ENCODE measurements at regions not wholly inside any gene's neighbourhood (a gene's known extent, or its start where the extent isn't known, plus 50 kb on each side); places are given as distances from the start of the nearest gene placed in this dataset.

DNA sequence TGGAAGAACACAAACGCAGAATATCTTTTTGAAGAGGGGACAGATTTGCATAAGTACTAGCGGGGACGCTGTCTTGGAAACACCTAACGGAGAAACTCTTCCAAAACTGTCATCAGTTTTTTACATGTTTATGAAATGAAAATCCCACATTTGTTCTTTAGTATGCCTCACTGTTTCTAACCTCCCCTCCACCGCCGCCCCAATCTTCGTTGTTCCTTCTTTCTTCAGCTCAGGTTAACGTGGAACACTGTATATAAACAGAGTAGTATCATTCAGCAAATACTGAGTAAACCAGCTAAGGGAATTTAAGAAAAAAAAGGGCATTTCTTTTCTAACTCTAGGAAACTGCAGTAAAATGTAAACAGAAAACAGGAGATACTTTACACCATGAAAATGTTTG is 2345.6 kb downstream of the PCDH7 start:
- no peaks in the 10 kb centered on the region for H3K9me3 ChIP-seq (ENCODE audit: low read depth, low read length, poor library complexity, severe bottlenecking)
- H3K27ac ChIP-seq (ENCODE audit: low read depth, low read length, poor library complexity, severe bottlenecking): no peak overlapping the region
- H3K4me3 ChIP-seq (ENCODE audit: low read depth, low read length, poor library complexity, severe bottlenecking): no peak overlapping the region
- BruUV-seq (replicated peaks): no TSS peak
- TF ChIP-seq, protein P1, sequence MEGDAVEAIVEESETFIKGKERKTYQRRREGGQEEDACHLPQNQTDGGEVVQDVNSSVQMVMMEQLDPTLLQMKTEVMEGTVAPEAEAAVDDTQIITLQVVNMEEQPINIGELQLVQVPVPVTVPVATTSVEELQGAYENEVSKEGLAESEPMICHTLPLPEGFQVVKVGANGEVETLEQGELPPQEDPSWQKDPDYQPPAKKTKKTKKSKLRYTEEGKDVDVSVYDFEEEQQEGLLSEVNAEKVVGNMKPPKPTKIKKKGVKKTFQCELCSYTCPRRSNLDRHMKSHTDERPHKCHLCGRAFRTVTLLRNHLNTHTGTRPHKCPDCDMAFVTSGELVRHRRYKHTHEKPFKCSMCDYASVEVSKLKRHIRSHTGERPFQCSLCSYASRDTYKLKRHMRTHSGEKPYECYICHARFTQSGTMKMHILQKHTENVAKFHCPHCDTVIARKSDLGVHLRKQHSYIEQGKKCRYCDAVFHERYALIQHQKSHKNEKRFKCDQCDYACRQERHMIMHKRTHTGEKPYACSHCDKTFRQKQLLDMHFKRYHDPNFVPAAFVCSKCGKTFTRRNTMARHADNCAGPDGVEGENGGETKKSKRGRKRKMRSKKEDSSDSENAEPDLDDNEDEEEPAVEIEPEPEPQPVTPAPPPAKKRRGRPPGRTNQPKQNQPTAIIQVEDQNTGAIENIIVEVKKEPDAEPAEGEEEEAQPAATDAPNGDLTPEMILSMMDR (conservative IDR thresholded peaks at IDR 0.05; ENCODE audit: low read depth, low read length): no peak
- no peak for TF ChIP-seq EZH2 (IDR thresholded peaks at IDR 0.05; ENCODE audit: borderline replicate concordance, low read depth, low read length, poor library complexity, severe bottlenecking)
- H3K4me1 ChIP-seq (ENCODE audit: insufficient read depth, low read length, poor library complexity, severe bottlenecking): peaks cover 5% of the 10 kb centered on the region
- H3K27me3 ChIP-seq (replicated peaks; ENCODE audit: insufficient read depth, low read depth, low read length, poor library complexity): no peaks in the 10 kb centered on the region
- no peak for DNase-seq (ENCODE audit: low spot score)
- intact Hi-C loops (cut with micrococcal nuclease; ENCODE audit: unreplicated experiment): no loop called here
- ChIA-PET CTCF (no interaction called here), POLR2A (ENCODE audit: low non-redundant PET) (interaction anchor here (0.6 kb wide), 1 partner anchor 49 kb away, joined by 3 read pairs; no protein-coding TSS in a partner anchor)
- no peaks in the 10 kb centered on the region for H3K36me3 ChIP-seq (ENCODE audit: insufficient read depth, low read length, poor library complexity, severe bottlenecking)

DNA sequence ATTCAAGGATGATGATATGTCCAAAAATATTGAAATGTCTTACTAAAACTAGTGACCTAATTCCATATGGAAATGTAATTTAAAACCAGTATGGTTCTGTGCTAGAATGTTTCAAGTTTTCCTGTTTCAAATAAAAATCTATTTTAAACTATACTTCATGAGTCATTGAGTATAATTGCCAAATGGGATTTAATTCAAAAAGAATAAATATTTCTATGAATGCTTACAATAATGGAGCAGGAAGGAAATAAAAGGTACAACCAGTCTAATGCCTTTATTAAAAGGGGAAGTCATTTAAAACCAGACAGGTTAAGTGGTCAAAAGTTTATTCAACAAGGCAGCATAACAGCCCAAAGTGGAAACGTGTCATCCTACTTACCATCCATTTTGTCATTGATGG is 2347.1 kb downstream of the PCDH7 start:
- H3K36me3 ChIP-seq (ENCODE audit: insufficient read depth, low read length, poor library complexity, severe bottlenecking): no peaks in the 10 kb centered on the region
- TF ChIP-seq, protein P1 (conservative IDR thresholded peaks at IDR 0.05; ENCODE audit: low read depth, low read length): no peak
- no peak for TF ChIP-seq EZH2 (IDR thresholded peaks at IDR 0.05; ENCODE audit: borderline replicate concordance, low read depth, low read length, poor library complexity, severe bottlenecking)
- H3K4me3 ChIP-seq (ENCODE audit: low read depth, low read length, poor library complexity, severe bottlenecking): no peak overlapping the region
- DNase-seq (ENCODE audit: low spot score): no peak
- intact Hi-C loops (cut with micrococcal nuclease; ENCODE audit: unreplicated experiment): no loop called here
- POLR2A ChIA-PET (ENCODE audit: low non-redundant PET): no interaction called here
- H3K27me3 ChIP-seq (replicated peaks; ENCODE audit: insufficient read depth, low read depth, low read length, poor library complexity): no peaks in the 10 kb centered on the region
- no peaks in the 10 kb centered on the region for H3K9me3 ChIP-seq (ENCODE audit: low read depth, low read length, poor library complexity, severe bottlenecking)
- H3K27ac ChIP-seq (ENCODE audit: low read depth, low read length, poor library complexity, severe bottlenecking): no peak overlapping the region
- peaks cover 5% of the 10 kb centered on the region for H3K4me1 ChIP-seq (ENCODE audit: insufficient read depth, low read length, poor library complexity, severe bottlenecking)
- CTCF ChIA-PET: no interaction called here
- no TSS peak for BruUV-seq (replicated peaks)

DNA sequence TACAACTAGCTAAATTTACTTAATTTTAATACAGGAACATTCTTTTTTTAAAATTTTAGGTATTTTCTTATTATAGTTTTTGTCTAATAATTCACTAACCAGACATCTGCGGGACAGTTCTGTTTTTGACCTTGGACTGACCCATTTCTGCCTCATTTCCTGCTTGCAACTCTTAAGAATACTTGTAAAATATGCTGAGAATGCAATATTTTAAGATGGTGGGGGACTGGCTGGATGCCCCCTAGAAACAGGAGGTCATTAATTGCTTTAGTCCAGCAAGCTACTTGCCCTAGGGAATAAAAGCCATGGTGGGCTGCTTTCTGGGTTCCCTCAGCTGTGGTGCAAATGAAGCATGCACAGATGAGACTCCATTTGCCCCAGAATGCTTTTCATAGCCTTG is 2348.4 kb downstream of the PCDH7 start:
- intact Hi-C loops (cut with micrococcal nuclease; ENCODE audit: unreplicated experiment): no loop called here
- Histone ChIP-seq H3K27me3 (replicated peaks; ENCODE audit: insufficient read depth, low read depth, low read length, poor library complexity) (no peaks in the 10 kb centered on the region), H3K9me3 (ENCODE audit: low read depth, low read length, poor library complexity, severe bottlenecking) (no peaks in the 10 kb centered on the region), H3K4me1 (ENCODE audit: insufficient read depth, low read length, poor library complexity, severe bottlenecking) (peaks cover under 1% of the 10 kb centered on the region), H3K36me3 (ENCODE audit: insufficient read depth, low read length, poor library complexity, severe bottlenecking) (no peaks in the 10 kb centered on the region), H3K27ac (ENCODE audit: low read depth, low read length, poor library complexity, severe bottlenecking) (no peak overlapping the region), H3K4me3 (ENCODE audit: low read depth, low read length, poor library complexity, severe bottlenecking) (no peak overlapping the region)
- ChIA-PET CTCF (no interaction called here), POLR2A (ENCODE audit: low non-redundant PET) (no interaction called here)
- BruUV-seq (replicated peaks): no TSS peak
- DNase-seq (ENCODE audit: low spot score): no peak
- no peak for TF ChIP-seq EZH2 (IDR thresholded peaks at IDR 0.05; ENCODE audit: borderline replicate concordance, low read depth, low read length, poor library complexity, severe bottlenecking)
- TF ChIP-seq, protein P1 (conservative IDR thresholded peaks at IDR 0.05; ENCODE audit: low read depth, low read length): no peak
